PFSK-1 (cell line): ENCODE measurements at regions not wholly inside any gene's neighbourhood (a gene's known extent, or its start where the extent isn't known, plus 50 kb on each side); places are given as distances from the start of the nearest gene placed in this dataset.

Experiments used
- FOXP2 ChIP-seq: optimal IDR thresholded peaks from 2 replicates; pipeline ENCODE3; 2011; ENCODE audit warnings: borderline replicate concordance, control low read depth, inconsistent platforms; ENCODE audit not compliant: insufficient read depth; ENCODE audit errors: extremely low read length, extremely low read depth
- POLR2AphosphoS5 ChIP-seq: IDR thresholded peaks from 2 replicates; pipeline ENCODE4 v1.6.1; 2012; ENCODE audit warnings: low read depth, mild to moderate bottlenecking, control low read depth, low read length, moderate library complexity
- REST ChIP-seq, 2 experiments: IDR thresholded peaks; 2 replicates each; pipeline versions ENCODE4 v1.6.1 to v1.8.0; 2011 to 2012; ENCODE audit warnings: low read depth in 2 of 2, low read length in 2 of 2, control low read depth in 1 of 2, inconsistent platforms in 1 of 2, mild to moderate bottlenecking in 1 of 2, moderate library complexity in 1 of 2; ENCODE audit not compliant: insufficient read depth in 1 of 2
- SIN3A ChIP-seq: IDR thresholded peaks from 2 replicates; pipeline ENCODE4 v1.6.1; 2012; ENCODE audit warnings: mild to moderate bottlenecking, low read length, moderate library complexity, borderline replicate concordance; ENCODE audit not compliant: insufficient read depth
- TAF1 ChIP-seq: IDR thresholded peaks from 2 replicates; pipeline ENCODE4 v1.6.1; 2012; ENCODE audit warnings: low read length, control low read depth, borderline replicate concordance; ENCODE audit not compliant: insufficient read depth

GRCh38 chr13:68938639-68939038 is 1169.0 kb upstream of the ATXN8OS start:
- TF ChIP-seq POLR2AphosphoS5 (no peak), SIN3A (no peak), TAF1 (no peak), FOXP2 (no peak), REST (IDR thresholded peaks at IDR 0.05; ENCODE audit: insufficient read depth in 1 of 2, low read depth in 2 of 2, low read length in 2 of 2) (no peak)

GRCh38 chr13:68929075-68929745 is 1178.4 kb upstream of the ATXN8OS start:
- TF ChIP-seq POLR2AphosphoS5 (no peak), FOXP2 (no peak), REST (IDR thresholded peaks at IDR 0.05; ENCODE audit: insufficient read depth in 1 of 2, low read depth in 2 of 2, low read length in 2 of 2) (no peak), TAF1 (no peak), SIN3A (no peak)

GRCh38 chr13:68927387-68928026 is 1180.1 kb upstream of the ATXN8OS start:
- TF ChIP-seq REST (IDR thresholded peaks at IDR 0.05; ENCODE audit: insufficient read depth in 1 of 2, low read depth in 2 of 2, low read length in 2 of 2) (no peak), SIN3A (no peak), POLR2AphosphoS5 (no peak), FOXP2 (no peak), TAF1 (no peak)

GRCh38 chr13:68923995-68924394 is 1183.6 kb upstream of the ATXN8OS start:
- no peak for TF ChIP-seq POLR2AphosphoS5
- TF ChIP-seq REST (IDR thresholded peaks at IDR 0.05; ENCODE audit: insufficient read depth in 1 of 2, low read depth in 2 of 2, low read length in 2 of 2), result no peak
- no peak for TF ChIP-seq TAF1
- TF ChIP-seq FOXP2, result no peak
- no peak for TF ChIP-seq SIN3A
